Gastroesophageal sphincter (tissue), 4 donors: ENCODE measurements at regions not wholly inside any gene's neighbourhood (a gene's known extent, or its start where the extent isn't known, plus 50 kb on each side); places are given as distances from the start of the nearest gene placed in this dataset.

Source experiments
- ATAC-seq: fragments of 150-250 bp; one replicate; pipeline ENCODE4 v1.9.1; 2016; ENCODE audit warnings: mild to moderate bottlenecking, moderate library complexity
- H3K27ac ChIP-seq, 4 donors: fragments of 200-600 bp; sonication (generic) in 3 of 4; 1 replicate in 3 of 4; 2 replicates in 1 of 4; pipeline ENCODE4 v1.5.1; 2016 to 2019
- H3K27me3 ChIP-seq: fragments of 200-600 bp; sonication (generic); one replicate; pipeline ENCODE4 v1.5.1; 2019
- H3K36me3 ChIP-seq, 2 donors: fragments of 200-600 bp; sonication (generic); one replicate each; pipeline ENCODE4 v1.5.1; 2019; ENCODE audit warnings: control low read depth in 1 of 2
- H3K4me1 ChIP-seq, 3 donors: fragments of 200-600 bp; sonication (generic); 1 replicate in 2 of 3; 2 replicates in 1 of 3; pipeline ENCODE4 v1.5.1; 2016 to 2019; ENCODE audit warnings: control low read depth in 2 of 3
- H3K4me3 ChIP-seq, 2 donors: fragments of 200-600 bp; sonication (generic); one replicate each; pipeline ENCODE4 v1.5.1; 2019; ENCODE audit warnings: mild to moderate bottlenecking in 1 of 2, moderate library complexity in 1 of 2
- H3K9me3 ChIP-seq, 3 donors: fragments of 200-600 bp; sonication (generic); one replicate each; pipeline ENCODE4 v1.5.1; 2017 to 2019; ENCODE audit warnings: control low read depth in 2 of 3
- EP300 ChIP-seq: sonication (generic); formaldehyde crosslinking; IDR thresholded peaks from one replicate; pipeline ENCODE4 v1.6.1; 2017; ENCODE audit warnings: antibody characterized with exemption, mild to moderate bottlenecking
- POLR2A ChIP-seq, 2 donors: fragments of 450-650 bp; IDR thresholded peaks; one replicate each; pipeline ENCODE4 v1.6.1; 2017; ENCODE audit warnings: antibody characterized with exemption in 2 of 2, mild to moderate bottlenecking in 2 of 2, moderate library complexity in 1 of 2
- POLR2AphosphoS5 ChIP-seq: sonication (generic); formaldehyde crosslinking; IDR thresholded peaks from one replicate; pipeline ENCODE4 v1.6.1; 2017; ENCODE audit warnings: antibody characterized with exemption
- WGBS, 2 donors: methylation state at CpG; one replicate each; pipeline ENCODE4 v1.1.5; 2018; ENCODE audit warnings: low coverage in 1 of 2; 5-methylcytosine and 5-hydroxymethylcytosine counted together
- TF ChIP-seq, protein P1 (sequence below), 4 experiments: fragments of 200-600 bp in 2 of 4; fragments of 450-650 bp in 2 of 4; sonication (generic) in 1 of 4; IDR thresholded peaks; one replicate each; pipeline ENCODE4 v1.5.1; 2017 to 2019; ENCODE audit warnings: antibody characterized with exemption in 4 of 4, mild to moderate bottlenecking in 2 of 4, moderate library complexity in 2 of 4

DNA sequence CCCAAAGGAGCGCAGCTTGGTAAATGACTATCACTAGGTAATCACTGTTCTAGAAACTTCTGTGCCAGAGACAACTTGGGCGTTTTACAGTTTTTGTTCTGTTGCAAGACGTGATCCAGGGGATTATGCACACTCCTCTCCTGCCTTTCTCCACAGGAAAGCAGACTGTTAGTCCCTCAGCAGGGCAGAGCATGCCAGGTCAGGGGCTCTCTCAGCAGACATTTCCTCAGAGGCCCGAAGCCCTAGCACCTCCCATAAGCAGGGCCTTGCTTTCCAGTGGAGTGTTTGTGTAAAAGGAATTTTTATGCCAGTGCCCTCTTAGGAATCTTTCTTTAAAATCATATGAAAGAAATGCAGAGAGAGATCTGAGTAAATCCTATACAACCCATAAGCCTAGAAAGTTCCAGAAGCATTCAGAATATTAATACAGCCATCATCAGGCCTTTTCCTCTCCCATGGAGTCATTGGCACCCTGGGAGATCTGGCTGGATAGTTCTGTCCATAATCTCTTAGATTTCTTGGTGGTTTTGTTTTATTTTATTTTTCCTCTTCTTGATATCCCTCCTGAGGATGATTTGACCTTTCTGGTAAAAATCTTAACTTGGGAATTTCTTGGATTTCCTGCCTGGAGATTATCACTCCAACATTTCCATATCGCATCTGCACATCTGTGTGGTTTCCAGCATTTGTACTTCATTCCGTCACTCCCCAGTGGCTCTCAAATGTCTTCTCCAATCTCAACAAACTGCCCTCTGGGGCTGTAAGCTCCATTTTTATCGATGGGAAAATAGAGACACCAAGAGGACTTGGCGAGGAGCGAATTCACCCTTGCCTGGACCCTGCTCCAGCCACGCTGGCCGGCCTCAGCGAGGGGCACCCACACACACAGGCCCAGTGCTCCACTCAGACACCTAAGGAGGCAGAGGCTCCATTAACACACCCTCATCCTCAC is 116.1 kb downstream of the PSMG1 start:
- Histone ChIP-seq H3K27me3 (no peaks in the 10 kb centered on the region), H3K4me3 (no peak overlapping the region), H3K9me3 (peaks cover 0 to 8% (median 0%) of the 10 kb centered on the region in 3 donors), H3K36me3 (no peaks in the 10 kb centered on the region), H3K4me1 (peaks cover 0 to 15% (median 0%) of the 10 kb centered on the region in 3 donors), H3K27ac (peak overlapping the region in 1 of 4 donors; percentile 30)
- TF ChIP-seq, protein P1, sequence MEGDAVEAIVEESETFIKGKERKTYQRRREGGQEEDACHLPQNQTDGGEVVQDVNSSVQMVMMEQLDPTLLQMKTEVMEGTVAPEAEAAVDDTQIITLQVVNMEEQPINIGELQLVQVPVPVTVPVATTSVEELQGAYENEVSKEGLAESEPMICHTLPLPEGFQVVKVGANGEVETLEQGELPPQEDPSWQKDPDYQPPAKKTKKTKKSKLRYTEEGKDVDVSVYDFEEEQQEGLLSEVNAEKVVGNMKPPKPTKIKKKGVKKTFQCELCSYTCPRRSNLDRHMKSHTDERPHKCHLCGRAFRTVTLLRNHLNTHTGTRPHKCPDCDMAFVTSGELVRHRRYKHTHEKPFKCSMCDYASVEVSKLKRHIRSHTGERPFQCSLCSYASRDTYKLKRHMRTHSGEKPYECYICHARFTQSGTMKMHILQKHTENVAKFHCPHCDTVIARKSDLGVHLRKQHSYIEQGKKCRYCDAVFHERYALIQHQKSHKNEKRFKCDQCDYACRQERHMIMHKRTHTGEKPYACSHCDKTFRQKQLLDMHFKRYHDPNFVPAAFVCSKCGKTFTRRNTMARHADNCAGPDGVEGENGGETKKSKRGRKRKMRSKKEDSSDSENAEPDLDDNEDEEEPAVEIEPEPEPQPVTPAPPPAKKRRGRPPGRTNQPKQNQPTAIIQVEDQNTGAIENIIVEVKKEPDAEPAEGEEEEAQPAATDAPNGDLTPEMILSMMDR (IDR thresholded peaks at IDR 0.05) = no peak
- TF ChIP-seq EP300 (no peak), POLR2A (IDR thresholded peaks at IDR 0.05) (no peak), POLR2AphosphoS5 (no peak)
- WGBS, 2 donors = 72 to 97% methylated on average over 5 to 7 of the region's 12 CpGs
- ATAC-seq = no peak

DNA sequence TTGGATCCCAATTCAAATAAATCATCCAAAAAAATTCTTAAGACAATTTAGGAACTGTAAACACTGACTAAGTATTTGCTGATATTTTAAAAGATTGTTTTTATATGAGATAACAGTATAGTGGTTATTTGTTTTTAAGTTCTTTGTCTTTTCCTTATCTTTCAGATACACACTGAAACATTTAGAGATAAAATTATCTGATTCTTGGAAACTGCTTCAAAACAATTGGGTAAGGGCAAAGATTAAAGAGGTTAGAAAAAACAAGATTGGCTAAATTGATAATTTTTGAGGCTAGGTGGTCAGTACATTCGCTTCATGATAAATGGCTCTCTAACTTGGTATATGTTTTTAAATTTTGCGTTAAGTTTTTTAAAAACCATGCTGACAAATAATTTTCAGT is 117.3 kb downstream of the PSMG1 start:
- Histone ChIP-seq H3K27ac (no peak overlapping the region), H3K9me3 (peaks cover 0 to 8% (median 0%) of the 10 kb centered on the region in 3 donors), H3K36me3 (no peaks in the 10 kb centered on the region), H3K4me1 (peaks cover 0 to 15% (median 0%) of the 10 kb centered on the region in 3 donors), H3K27me3 (no peaks in the 10 kb centered on the region), H3K4me3 (no peak overlapping the region)
- TF ChIP-seq POLR2AphosphoS5 (no peak), POLR2A (IDR thresholded peaks at IDR 0.05) (no peak), EP300 (no peak)
- TF ChIP-seq, protein P1 (IDR thresholded peaks at IDR 0.05) = no peak
- no peak for ATAC-seq
- WGBS, 2 donors = 94 to 97% methylated on average over 2 of the region's 2 CpGs

DNA sequence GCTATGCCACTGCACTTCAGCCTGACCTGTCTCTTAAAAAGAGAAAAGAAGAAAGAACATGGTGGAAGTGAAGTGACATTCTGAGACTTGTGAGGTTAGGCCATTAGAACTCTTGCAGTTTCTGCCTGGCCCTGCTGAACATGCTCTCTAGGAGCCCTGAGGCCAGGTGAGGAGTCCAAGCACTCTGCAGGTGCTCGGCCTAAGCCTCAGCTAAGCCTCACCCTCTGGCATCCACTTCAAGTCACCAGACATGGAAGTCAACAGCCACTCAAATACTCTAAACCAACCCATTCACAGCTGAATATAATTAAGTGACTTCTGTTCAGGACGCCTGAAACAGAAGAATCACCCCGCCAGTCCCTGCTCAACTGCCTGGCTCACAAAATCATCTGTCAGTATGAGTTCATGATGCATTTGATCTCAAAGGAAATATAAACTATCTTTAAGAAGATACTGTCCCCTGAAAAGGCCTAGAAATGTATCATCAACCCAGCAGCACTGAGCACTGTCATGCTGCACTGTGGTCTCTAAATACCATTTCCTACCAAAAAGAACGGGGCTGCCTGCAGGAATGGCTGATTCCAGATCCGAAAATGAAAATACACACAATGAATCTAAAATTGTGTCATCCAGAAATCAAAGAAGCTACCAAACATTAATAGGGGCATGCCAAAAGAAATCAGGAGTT is 118.8 kb downstream of the PSMG1 start:
- peaks cover 0 to 8% (median 0%) of the 10 kb centered on the region in 3 donors for H3K9me3 ChIP-seq

DNA sequence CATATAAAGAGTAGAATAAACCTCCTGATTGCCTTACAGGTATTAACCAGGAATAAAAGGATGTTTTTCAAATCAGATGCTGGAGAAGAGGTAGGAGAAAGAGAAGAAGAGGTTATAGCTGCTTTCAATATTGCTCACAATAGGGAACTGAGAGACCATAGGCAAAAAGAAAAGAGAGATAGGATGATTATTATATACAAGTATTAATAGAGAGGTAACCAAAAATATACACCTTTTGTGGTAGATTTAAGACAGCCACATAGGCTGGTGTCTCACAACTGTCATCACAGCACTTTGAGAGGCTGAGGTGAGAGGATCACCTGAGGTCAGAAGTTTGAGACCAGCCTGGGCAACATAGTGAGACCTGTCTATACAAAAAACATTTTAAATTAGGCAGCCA is 119.7 kb downstream of the PSMG1 start:
- no peak for ATAC-seq
- no peaks in the 10 kb centered on the region for H3K36me3 ChIP-seq
- peaks cover 0 to 8% (median 0%) of the 10 kb centered on the region in 3 donors for H3K9me3 ChIP-seq
- H3K27ac ChIP-seq = no peak overlapping the region
- H3K4me3 ChIP-seq = no peak overlapping the region
- TF ChIP-seq EP300 = no peak
- no peak for TF ChIP-seq POLR2A (IDR thresholded peaks at IDR 0.05)
- H3K27me3 ChIP-seq = no peaks in the 10 kb centered on the region
- H3K4me1 ChIP-seq = peaks cover 0 to 15% (median 0%) of the 10 kb centered on the region in 3 donors

More for the DNA sequence above, 118.8 kb downstream of the PSMG1 start:
- 92 to 97% methylated on average over 3 to 4 of the region's 5 CpGs for WGBS, 2 donors
- H3K27me3 ChIP-seq = no peaks in the 10 kb centered on the region
- H3K4me1 ChIP-seq = peaks cover 0 to 15% (median 0%) of the 10 kb centered on the region in 3 donors
- no peaks in the 10 kb centered on the region for H3K36me3 ChIP-seq
- H3K4me3 ChIP-seq = no peak overlapping the region
- TF ChIP-seq EP300 (no peak), POLR2A (IDR thresholded peaks at IDR 0.05) (no peak), POLR2AphosphoS5 (no peak)
- TF ChIP-seq, protein P1 (IDR thresholded peaks at IDR 0.05) = no peak
- no peak for ATAC-seq
- no peak overlapping the region for H3K27ac ChIP-seq

DNA sequence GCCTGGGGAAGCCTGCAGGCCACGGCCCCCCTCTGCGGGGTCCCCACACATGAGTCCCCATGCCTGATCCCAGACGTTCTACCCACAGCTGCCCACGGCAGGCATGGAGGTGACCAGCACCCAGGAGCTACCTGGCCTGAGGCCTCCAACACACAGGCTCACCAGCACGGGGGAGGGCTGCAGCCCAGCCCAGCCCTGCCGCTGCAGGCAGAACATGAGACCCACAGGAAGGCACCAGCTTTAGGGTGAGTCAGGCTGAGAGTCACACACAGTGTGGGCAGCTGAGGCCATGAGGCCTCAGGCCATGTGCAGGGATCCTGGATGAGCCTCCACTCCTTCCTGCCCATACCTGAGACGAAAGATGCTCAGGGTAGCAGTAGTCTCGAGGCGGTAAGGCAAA is 121.1 kb downstream of the PSMG1 start:
- H3K9me3 ChIP-seq = peaks cover 0 to 8% (median 0%) of the 10 kb centered on the region in 3 donors

More for the DNA sequence above, 121.1 kb downstream of the PSMG1 start:
- Histone ChIP-seq H3K4me3 (no peak overlapping the region), H3K27ac (no peak overlapping the region), H3K4me1 (peaks cover 0 to 11% (median 0%) of the 10 kb centered on the region in 3 donors), H3K36me3 (no peaks in the 10 kb centered on the region), H3K27me3 (no peaks in the 10 kb centered on the region)
- no CpG with 5 or more reads among the region's 9 CpGs for WGBS, 2 donors
- ATAC-seq = no peak
- no peak for TF ChIP-seq POLR2A (IDR thresholded peaks at IDR 0.05)
- TF ChIP-seq, protein P1 (IDR thresholded peaks at IDR 0.05) = no peak
- no peak for TF ChIP-seq POLR2AphosphoS5
- no peak for TF ChIP-seq EP300
